ENCODE measurements at regions not wholly inside any gene's neighbourhood (a gene's known extent, or its start where the extent isn't known, plus 50 kb on each side); places are given as distances from the start of the nearest gene placed in this dataset.

- TF ChIP-seq CTCF (IDR thresholded peaks at IDR 0.05) (no peak), POLR2A (IDR thresholded peaks at IDR 0.05) (no peak)
Measured at GRCh38 chr5:77869116-77869798, 93.1 kb upstream of the TBCA start.

All from heart left ventricle (tissue), 13 donors.